HepG2 (cell line): ENCODE measurements at regions not wholly inside any gene's neighbourhood (a gene's known extent, or its start where the extent isn't known, plus 50 kb on each side); places are given as distances from the start of the nearest gene placed in this dataset.

Experiments
- DBP ChIP-seq: sonication (generic); formaldehyde crosslinking; IDR thresholded peaks from 2 replicates; pipeline ENCODE4 v1.4.0; 2020; ENCODE audit warnings: missing genetic modification reagents; ENCODE audit errors: not compliant biosample characterization
- ZBTB20 ChIP-seq: sonication (generic); formaldehyde crosslinking; IDR thresholded peaks from 2 replicates; pipeline ENCODE4 v1.8.1; 2023; ENCODE audit warnings: missing genetic modification reagents, low read depth, mild to moderate bottlenecking, borderline replicate concordance
- ZNF276 ChIP-seq: sonication (generic); formaldehyde crosslinking; IDR thresholded peaks from 2 replicates; pipeline ENCODE4 v1.4.0; 2020; ENCODE audit warnings: mild to moderate bottlenecking, low read depth, missing genetic modification reagents
- ZSCAN29 ChIP-seq: sonication (generic); formaldehyde crosslinking; conservative IDR thresholded peaks from 2 replicates; pipeline ENCODE4 v1.4.0; 2020; ENCODE audit warnings: mild to moderate bottlenecking, missing genetic modification reagents
- ZSCAN9 ChIP-seq: IDR thresholded peaks from 2 replicates; pipeline ENCODE4 v1.6.1; 2016; ENCODE audit warnings: borderline replicate concordance
- TF ChIP-seq, protein P1 (sequence below): IDR thresholded peaks from 2 replicates; pipeline ENCODE4 v1.6.1; 2016; ENCODE audit warnings: low read depth, missing genetic modification reagents, missing compliant biosample characterization

- TF ChIP-seq DBP (CRISPR knock-in tag): no peak
- TF ChIP-seq ZSCAN29 (CRISPR knock-in tag): no peak
- TF ChIP-seq ZNF276 (CRISPR knock-in tag): no peak
- TF ChIP-seq ZBTB20 (CRISPR knock-in tag): no peak
- TF ChIP-seq ZSCAN9 (CRISPR knock-in tag): no peak
- TF ChIP-seq, protein P1, sequence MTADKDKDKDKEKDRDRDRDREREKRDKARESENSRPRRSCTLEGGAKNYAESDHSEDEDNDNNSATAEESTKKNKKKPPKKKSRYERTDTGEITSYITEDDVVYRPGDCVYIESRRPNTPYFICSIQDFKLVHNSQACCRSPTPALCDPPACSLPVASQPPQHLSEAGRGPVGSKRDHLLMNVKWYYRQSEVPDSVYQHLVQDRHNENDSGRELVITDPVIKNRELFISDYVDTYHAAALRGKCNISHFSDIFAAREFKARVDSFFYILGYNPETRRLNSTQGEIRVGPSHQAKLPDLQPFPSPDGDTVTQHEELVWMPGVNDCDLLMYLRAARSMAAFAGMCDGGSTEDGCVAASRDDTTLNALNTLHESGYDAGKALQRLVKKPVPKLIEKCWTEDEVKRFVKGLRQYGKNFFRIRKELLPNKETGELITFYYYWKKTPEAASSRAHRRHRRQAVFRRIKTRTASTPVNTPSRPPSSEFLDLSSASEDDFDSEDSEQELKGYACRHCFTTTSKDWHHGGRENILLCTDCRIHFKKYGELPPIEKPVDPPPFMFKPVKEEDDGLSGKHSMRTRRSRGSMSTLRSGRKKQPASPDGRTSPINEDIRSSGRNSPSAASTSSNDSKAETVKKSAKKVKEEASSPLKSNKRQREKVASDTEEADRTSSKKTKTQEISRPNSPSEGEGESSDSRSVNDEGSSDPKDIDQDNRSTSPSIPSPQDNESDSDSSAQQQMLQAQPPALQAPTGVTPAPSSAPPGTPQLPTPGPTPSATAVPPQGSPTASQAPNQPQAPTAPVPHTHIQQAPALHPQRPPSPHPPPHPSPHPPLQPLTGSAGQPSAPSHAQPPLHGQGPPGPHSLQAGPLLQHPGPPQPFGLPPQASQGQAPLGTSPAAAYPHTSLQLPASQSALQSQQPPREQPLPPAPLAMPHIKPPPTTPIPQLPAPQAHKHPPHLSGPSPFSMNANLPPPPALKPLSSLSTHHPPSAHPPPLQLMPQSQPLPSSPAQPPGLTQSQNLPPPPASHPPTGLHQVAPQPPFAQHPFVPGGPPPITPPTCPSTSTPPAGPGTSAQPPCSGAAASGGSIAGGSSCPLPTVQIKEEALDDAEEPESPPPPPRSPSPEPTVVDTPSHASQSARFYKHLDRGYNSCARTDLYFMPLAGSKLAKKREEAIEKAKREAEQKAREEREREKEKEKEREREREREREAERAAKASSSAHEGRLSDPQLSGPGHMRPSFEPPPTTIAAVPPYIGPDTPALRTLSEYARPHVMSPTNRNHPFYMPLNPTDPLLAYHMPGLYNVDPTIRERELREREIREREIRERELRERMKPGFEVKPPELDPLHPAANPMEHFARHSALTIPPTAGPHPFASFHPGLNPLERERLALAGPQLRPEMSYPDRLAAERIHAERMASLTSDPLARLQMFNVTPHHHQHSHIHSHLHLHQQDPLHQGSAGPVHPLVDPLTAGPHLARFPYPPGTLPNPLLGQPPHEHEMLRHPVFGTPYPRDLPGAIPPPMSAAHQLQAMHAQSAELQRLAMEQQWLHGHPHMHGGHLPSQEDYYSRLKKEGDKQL (CRISPR knock-in tag): no peak
Observed at GRCh38 chr14:94930690-94931089, 160.8 kb upstream of the GSC start (continued).
